ENCODE measurements at regions not wholly inside any gene's neighbourhood (a gene's known extent, or its start where the extent isn't known, plus 50 kb on each side); places are given as distances from the start of the nearest gene placed in this dataset.

DNA sequence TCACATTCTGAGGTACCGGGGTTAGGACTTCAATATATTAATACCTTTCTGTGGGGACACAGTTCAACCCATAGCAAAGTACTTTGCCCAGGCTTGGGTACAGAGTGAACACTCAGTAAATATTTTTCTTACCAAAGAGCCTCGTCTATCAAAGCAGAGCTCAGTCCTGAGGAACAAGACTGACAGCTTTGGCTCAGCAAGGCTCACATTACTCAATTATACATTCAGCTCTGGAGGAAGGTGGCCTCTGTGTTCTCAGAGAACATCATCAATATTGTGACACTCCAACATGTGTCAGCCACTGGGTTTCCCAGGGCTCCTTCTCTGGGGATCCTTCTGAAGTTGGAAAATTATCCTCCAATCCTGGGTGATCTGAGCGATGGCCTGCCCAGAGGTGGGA lies 186.4 kb downstream of the NMUR2 start:
- Histone ChIP-seq H4K20me1 (ENCODE audit: control insufficient read depth, extremely low read depth, insufficient read depth, low read length) (no peaks in the 10 kb centered on the region), H3K27me3 (ENCODE audit: control insufficient read depth, insufficient read depth, low read length) (no peaks in the 10 kb centered on the region), H3K79me2 (ENCODE audit: control insufficient read depth, insufficient read depth, low read length) (no peaks in the 10 kb centered on the region), H3K9ac (ENCODE audit: insufficient read depth, low read length) (no peak overlapping the region), H2AFZ (ENCODE audit: low read length) (no peak overlapping the region), H3K9me3 (ENCODE audit: control insufficient read depth, insufficient read depth, low read depth, low read length) (no peaks in the 10 kb centered on the region), H3K36me3 (ENCODE audit: control insufficient read depth, insufficient read depth, low read length) (no peaks in the 10 kb centered on the region), H3K4me1 (ENCODE audit: control insufficient read depth, extremely low read depth, insufficient read depth, low read length) (no peaks in the 10 kb centered on the region), H3K4me3 (replicated peaks in 1 of 4; ENCODE audit: control extremely low read depth in 1 of 4, insufficient read depth in 1 of 4, low read depth in 3 of 4, low read length in 4 of 4) (no peak overlapping the region), H3K4me2 (ENCODE audit: extremely low read depth, insufficient read depth, low read length) (no peak overlapping the region), H3K27ac (ENCODE audit: insufficient read depth, low read length) (no peak overlapping the region)
- TF ChIP-seq EZH2 (IDR thresholded peaks at IDR 0.05; ENCODE audit: low read length, missing control alignments): no peak
- DNase-seq (ENCODE audit: low read depth in 2 of 2): no peak

DNA sequence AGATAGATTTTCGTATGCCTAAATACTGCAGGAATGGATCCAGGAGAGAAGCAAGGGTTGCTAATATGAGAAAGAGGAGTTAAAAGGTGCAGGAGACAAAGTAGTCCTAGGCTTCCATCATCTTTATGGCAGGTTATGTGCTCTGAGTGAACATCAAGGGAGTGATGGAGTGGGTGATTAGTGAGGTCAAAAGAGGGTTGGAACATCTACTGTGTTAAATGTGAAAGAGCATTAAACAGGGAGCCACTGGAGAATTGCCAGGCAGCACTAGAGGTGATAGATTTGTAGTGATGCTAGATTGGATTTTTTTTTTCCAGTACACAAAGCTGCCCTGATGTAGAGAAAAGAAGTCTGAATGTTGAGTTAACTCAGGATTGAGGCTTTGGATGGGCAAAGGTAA lies 199.3 kb downstream of the NMUR2 start:
- Histone ChIP-seq H3K9ac (ENCODE audit: insufficient read depth, low read length) (no peak overlapping the region), H4K20me1 (ENCODE audit: control insufficient read depth, extremely low read depth, insufficient read depth, low read length) (no peaks in the 10 kb centered on the region), H3K27me3 (ENCODE audit: control insufficient read depth, insufficient read depth, low read length) (no peaks in the 10 kb centered on the region), H3K9me3 (ENCODE audit: control insufficient read depth, insufficient read depth, low read depth, low read length) (no peaks in the 10 kb centered on the region), H3K4me3 (replicated peaks in 1 of 4; ENCODE audit: control extremely low read depth in 1 of 4, insufficient read depth in 1 of 4, low read depth in 3 of 4, low read length in 4 of 4) (no peak overlapping the region), H3K27ac (ENCODE audit: insufficient read depth, low read length) (no peak overlapping the region), H3K36me3 (ENCODE audit: control insufficient read depth, insufficient read depth, low read length) (no peaks in the 10 kb centered on the region), H2AFZ (ENCODE audit: low read length) (no peak overlapping the region), H3K79me2 (ENCODE audit: control insufficient read depth, insufficient read depth, low read length) (no peaks in the 10 kb centered on the region), H3K4me2 (ENCODE audit: extremely low read depth, insufficient read depth, low read length) (no peak overlapping the region), H3K4me1 (ENCODE audit: control insufficient read depth, extremely low read depth, insufficient read depth, low read length) (no peaks in the 10 kb centered on the region)
- no peak for TF ChIP-seq EZH2 (IDR thresholded peaks at IDR 0.05; ENCODE audit: low read length, missing control alignments)
- TF ChIP-seq, protein P1, sequence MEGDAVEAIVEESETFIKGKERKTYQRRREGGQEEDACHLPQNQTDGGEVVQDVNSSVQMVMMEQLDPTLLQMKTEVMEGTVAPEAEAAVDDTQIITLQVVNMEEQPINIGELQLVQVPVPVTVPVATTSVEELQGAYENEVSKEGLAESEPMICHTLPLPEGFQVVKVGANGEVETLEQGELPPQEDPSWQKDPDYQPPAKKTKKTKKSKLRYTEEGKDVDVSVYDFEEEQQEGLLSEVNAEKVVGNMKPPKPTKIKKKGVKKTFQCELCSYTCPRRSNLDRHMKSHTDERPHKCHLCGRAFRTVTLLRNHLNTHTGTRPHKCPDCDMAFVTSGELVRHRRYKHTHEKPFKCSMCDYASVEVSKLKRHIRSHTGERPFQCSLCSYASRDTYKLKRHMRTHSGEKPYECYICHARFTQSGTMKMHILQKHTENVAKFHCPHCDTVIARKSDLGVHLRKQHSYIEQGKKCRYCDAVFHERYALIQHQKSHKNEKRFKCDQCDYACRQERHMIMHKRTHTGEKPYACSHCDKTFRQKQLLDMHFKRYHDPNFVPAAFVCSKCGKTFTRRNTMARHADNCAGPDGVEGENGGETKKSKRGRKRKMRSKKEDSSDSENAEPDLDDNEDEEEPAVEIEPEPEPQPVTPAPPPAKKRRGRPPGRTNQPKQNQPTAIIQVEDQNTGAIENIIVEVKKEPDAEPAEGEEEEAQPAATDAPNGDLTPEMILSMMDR (conservative IDR thresholded peaks at IDR 0.05 in 1 of 2, IDR thresholded peaks at IDR 0.05 in 1 of 2; ENCODE audit: low read depth in 1 of 2, low read length in 2 of 2): no peak
- no peak for DNase-seq (ENCODE audit: low read depth in 2 of 2)

DNA sequence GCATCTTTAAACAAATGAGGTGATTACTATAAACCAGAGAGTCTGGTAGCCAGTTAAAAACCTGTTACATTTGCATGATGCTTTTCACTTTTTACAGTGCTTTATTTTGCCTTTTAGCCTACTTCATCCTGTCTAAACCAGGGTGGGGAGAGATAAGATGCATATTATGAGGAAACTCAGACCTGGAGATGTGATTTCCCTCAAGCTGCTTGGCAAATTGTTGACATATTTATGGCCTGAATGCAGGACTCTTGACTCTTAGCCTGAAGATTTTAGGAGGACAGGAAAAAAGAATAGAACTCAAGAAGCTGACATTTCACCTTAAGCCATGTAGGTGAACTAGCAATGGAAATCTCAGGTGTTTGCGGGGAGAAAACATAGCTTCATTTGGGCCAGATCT lies 202.8 kb downstream of the NMUR2 start:
- no peak for DNase-seq (ENCODE audit: low read depth in 2 of 2)
- no peaks in the 10 kb centered on the region for H3K27me3 ChIP-seq (ENCODE audit: control insufficient read depth, insufficient read depth, low read length)
- H4K20me1 ChIP-seq (ENCODE audit: control insufficient read depth, extremely low read depth, insufficient read depth, low read length): no peaks in the 10 kb centered on the region
- no peaks in the 10 kb centered on the region for H3K9me3 ChIP-seq (ENCODE audit: control insufficient read depth, insufficient read depth, low read depth, low read length)
- H3K79me2 ChIP-seq (ENCODE audit: control insufficient read depth, insufficient read depth, low read length): no peaks in the 10 kb centered on the region
- no peak overlapping the region for H3K9ac ChIP-seq (ENCODE audit: insufficient read depth, low read length)
- TF ChIP-seq EZH2 (IDR thresholded peaks at IDR 0.05; ENCODE audit: low read length, missing control alignments): no peak
- TF ChIP-seq, protein P1 (conservative IDR thresholded peaks at IDR 0.05 in 1 of 2, IDR thresholded peaks at IDR 0.05 in 1 of 2; ENCODE audit: low read depth in 1 of 2, low read length in 2 of 2): no peak
- no peak overlapping the region for H3K4me2 ChIP-seq (ENCODE audit: extremely low read depth, insufficient read depth, low read length)
- H3K36me3 ChIP-seq (ENCODE audit: control insufficient read depth, insufficient read depth, low read length): no peaks in the 10 kb centered on the region
- H2AFZ ChIP-seq (ENCODE audit: low read length): no peak overlapping the region
- H3K4me3 ChIP-seq (replicated peaks in 1 of 4; ENCODE audit: control extremely low read depth in 1 of 4, insufficient read depth in 1 of 4, low read depth in 3 of 4, low read length in 4 of 4): no peak overlapping the region
- no peaks in the 10 kb centered on the region for H3K4me1 ChIP-seq (ENCODE audit: control insufficient read depth, extremely low read depth, insufficient read depth, low read length)
- no peak overlapping the region for H3K27ac ChIP-seq (ENCODE audit: insufficient read depth, low read length)

All from fibroblast of lung (primary cell).